GM19395 (cell line): ENCODE measurements at regions not wholly inside any gene's neighbourhood (a gene's known extent, or its start where the extent isn't known, plus 50 kb on each side); places are given as distances from the start of the nearest gene placed in this dataset.
"Not testable (repeated sequence)": the region's sequence is repeated elsewhere in the genome, so short reads cannot be mapped to it uniquely, and the experiment has no call there.

Experiments used
- ATAC-seq: cut with Tn5 transposase; IDR thresholded peaks from one replicate; pipeline ENCODE4 v1.9.1; 2021; ENCODE audit warnings: mild to moderate bottlenecking, moderate library complexity; ENCODE audit not compliant: unreplicated experiment

DNA sequence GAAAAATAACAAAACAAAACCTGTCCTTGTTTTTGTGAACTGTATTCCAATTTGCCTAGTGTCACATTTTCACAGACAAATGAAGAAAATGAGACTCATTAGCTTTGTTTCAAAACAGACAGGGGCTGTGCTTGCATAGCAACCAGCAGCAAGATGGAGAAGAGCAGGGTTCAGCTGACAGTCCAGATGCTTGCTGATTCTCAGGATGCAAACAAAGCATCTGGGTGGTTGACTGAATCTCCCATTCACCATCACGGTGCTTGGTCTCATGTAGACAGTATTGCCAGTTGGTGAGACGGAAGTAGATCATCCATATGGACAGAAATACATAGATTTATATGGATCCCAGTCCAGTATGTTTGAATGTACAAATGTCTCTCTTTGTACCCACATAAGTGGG is 326.8 kb downstream of the CCDC85A start:
- no peak for ATAC-seq

DNA sequence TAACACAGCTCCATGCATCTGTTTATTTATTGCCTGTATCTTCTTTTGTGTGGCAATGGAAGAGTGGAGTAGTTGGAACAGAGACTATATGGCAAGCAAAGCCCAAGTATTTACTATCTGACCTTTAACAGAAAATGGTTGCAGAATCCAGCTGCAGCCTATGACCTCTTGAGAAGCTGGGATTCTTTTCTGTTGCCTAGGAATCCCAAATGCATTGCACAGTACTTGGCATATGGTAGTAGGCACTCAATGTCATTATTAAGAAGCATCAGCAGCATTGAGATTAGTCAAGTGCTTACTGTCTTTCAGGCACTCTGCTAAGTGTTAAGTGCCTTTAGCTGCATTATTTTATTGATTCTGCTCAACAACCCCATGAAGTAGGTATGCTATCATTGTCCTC is 331.6 kb downstream of the CCDC85A start:
- ATAC-seq = no peak

DNA sequence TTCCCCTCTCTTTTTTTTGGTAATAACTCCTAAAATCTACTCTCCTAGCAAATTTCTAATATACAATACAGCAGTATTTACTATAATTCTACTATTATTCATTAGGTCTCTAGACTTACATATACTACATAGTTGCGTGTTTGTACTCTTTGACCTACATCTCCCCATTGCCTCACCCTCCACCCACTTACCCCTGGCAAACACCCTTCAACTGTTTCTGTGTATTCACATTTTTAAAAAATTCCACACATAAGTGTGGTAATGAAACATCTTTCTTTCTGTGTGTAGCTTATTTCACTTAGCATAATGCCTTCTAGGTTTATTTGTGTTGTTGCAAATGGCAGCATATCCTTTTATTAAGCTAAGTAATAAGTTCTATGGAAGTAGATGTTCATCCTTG is 336.0 kb downstream of the CCDC85A start:
- ATAC-seq = no peak

DNA sequence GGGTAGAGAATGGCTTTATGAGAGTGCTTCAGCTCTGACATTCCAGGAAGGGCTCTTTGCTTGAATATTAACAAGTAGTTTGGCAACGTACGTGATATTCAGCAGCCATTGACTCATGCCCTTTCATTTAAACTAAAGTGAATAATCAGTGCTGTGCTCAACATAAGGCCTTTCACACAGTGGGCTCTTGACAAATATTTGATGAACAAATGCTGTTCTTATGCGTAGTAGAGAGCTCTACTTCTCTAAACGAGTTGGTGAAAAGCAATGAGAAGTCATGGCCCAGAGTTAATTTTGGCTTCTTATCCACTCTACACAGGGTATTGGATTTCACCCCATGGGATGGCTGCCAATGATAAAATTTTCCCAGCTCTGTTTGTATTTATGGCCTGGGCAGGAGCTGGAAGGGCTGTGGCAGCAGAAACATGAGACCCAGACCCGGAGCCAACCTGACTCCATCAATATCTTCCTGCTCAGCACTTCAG is 338.9 kb downstream of the CCDC85A start:
- ATAC-seq = no peak

DNA sequence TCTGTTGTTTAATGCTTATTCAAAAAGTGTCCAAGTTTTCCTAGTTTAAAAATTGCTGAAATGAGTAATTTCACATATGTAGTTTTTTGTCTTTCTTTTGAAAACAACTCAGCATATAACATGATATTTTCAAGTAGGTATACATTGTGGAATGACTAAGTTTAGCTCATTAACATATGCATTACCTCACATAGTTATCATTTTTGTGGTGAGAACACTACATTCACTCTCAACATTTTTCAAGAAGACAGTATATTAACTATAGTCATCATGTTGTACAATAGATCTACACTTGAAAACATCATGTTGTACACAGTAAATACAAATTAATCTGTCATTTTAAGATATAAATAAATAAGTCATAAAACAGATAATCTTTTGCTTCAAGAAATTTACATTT is 340.0 kb downstream of the CCDC85A start:
- no peak for ATAC-seq

DNA sequence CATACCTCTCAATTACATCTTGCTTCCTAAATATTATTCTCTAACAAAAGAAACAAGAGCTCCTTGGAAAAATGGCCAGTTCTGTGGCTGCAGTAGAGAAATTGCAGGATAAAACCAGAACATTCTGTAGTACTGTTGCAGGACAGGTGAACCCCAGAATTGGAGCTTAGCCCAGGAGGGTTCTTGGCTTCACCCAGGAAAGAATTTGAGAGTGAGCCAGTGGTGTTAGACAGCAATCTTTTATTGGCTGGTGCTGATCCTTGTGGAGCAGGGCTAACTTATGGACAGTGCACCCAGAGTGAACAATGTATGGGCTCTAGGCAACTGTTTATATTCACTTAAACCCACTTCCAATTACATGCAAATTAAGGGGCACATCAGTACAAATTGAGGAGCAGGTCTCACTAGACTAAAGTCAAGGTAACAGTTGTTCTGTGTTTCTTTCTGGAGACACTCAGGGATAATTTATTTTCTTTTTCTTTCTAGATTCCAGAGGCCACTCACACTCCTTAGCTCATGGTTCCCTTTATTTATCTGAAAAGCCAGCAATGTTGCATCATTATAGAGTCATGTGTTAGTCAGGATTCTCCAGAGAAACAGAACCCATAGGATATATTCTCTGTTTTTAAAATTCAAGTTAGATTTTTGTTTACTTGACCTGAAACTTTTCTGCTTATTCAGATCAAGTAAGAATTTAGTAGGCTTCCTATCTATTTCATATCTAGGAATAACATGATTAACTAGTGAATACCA is 348.1 kb downstream of the CCDC85A start:
- no peak for ATAC-seq

DNA sequence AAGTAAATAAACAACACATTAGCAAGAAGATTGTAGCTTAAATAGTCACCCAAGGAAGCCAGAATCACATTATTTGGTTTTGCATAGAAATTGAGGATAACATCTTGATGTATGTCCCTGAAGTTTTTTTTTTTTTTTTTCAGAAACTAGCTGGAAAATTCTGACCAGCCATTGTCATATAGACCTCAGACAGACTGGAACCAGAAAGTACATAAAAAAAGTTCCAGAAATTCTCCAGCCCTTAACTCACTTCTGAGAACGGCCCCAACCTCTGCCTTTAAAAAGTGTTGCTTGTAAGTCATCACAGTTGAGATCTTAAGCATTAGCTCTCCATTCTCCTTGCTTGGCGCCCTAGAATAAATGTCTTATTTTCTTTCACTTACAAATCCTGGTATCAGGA is 350.5 kb downstream of the CCDC85A start:
- ATAC-seq = no peak

DNA sequence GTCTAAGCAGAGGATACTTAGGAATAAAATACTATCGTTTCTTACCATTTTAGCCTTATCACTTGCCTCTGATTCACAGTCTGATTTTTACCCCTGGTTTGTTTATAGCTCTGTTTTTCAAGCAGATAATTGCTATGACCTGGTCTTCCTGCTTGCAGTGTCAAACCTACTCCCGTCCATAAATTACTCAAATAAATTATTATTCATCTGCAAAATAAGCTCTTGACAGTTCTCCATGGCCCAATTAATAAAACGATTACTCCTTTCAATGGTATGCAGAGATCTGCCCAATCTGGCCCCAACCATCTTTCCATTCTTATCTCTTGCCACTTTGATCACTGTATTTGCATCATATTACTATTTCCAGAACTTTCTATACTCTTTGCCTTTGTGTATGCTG is 354.0 kb downstream of the CCDC85A start:
- ATAC-seq = no peak

DNA sequence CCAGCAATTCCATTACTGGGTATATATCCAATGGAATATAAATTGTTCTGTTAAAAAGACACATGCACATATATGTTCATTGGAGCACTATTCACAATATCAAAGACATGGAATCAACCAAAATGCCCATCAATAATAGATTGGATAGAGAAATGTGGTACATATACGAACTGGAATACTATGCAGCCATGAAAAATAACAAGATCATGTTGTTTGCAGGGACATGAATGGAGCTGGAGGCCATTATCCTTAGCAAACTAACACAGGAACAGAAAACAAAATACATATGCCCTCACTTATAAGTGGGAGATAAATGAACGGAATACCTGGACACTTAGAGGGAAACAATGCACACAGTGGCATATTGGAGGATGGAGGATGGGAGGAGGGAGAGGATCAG is 355.8 kb downstream of the CCDC85A start:
- no peak for ATAC-seq

DNA sequence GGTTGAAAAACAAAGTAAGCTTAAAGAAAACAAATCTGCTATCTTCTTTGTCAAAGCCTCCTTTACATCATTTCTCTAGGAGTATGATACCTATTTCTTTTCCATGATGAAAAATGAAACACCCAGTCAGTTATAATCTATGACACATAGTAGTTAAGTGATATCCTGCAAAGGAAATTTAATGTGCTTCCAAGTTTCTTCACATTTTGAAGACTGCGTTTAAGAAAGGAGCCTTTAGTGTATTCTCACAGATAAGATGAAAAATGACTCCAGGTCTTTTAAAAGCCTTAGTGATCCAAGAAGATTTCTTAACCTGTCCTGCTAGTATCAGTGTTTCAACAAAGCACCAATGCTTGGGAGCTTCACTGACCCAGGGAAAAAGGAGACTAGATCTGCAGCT is 356.7 kb downstream of the CCDC85A start:
- ATAC-seq = no peak

DNA sequence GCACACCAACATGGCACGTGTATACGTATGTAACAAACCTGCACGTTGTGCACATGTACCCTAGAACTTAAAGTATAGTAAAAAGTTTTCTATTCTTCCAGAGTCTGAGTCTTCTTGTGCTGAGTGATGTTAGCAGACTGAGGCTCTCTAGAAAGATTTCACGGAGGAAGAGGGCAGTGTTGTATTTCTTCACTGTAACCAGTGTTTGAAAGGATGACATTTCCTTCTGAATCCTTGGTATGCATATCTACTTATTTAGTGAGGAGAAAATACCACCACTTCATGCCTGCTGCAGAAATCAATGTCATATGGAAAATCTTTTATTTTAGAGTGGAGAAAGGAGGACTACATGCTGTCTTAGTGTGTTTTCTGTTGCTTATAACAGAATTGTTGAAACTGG is 357.1 kb downstream of the CCDC85A start:
- no peak for ATAC-seq

DNA sequence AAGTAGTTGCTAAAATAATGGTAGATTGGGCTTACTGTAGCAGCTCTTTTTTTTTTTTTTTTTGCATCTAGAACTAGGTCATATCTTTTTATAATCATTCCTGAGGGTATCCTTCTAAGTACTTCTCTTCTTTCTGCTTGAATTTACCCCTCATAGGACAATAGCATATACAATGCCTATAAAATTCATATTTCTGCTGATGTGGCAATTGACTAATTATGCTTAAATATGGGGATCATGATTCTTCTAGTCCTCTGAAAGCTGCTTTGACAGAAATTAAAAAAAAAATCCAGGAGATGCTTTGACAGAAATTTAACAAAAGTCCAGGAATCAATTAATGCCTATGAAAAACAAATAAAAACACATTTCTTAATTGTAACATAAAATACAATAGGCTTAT is 358.4 kb downstream of the CCDC85A start:
- no peak for ATAC-seq

DNA sequence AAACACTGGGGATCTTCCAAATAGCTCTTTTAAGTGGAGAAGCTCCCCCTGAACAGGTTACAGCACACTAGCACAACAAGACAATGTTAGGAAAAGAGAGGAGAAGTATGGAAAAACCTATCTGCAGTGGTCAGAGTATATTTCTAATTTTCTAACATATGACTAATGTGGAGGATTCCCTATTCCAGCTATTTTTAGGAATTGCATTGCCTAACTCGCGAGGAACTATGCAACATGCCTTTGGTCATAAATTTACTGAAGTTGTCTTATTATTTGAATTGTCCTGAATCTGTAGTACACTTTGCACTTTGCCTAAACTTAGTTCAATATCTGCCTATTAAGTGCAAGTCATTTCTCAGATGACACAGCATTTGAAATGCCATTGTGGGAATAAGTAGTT is 381.4 kb downstream of the CCDC85A start:
- no peak for ATAC-seq

DNA sequence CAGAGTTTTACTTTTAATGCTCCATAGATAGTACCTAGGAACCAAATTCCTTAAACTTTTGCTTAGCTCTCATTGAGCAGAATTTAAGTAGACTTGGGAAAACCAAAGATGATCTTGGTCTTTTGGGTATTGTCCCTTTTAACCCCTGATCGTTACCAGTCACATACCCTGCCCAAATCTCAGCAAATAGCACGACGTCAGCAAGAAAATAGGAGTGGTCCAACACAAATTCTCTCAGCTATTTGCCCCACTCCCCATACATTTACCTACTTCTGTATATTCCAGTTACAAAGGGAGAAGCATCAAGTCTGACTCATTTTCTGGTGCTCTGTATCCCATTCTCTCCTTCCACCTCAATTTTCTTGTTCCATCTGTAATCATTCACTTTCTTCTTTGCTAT is 387.3 kb downstream of the CCDC85A start:
- ATAC-seq = no peak

DNA sequence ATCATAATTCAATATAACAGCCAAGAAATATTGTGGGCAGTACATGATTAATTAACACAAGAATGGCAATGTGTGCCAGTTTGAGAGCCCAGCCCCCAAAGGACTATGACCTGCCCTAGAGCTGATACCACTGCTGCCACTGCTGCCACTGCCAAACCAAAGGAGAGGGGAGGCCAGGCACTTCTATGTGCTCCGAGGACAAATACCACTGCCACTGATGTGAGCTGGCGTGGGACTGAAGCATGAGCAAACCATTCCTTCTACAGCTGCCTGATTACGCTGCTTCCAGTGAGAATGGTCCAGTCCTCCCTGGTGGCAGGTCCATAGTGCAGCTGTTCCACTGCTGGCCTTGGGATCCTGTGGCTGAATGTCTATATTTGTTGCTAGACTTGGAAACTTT is 392.2 kb downstream of the CCDC85A start:
- ATAC-seq = no peak

DNA sequence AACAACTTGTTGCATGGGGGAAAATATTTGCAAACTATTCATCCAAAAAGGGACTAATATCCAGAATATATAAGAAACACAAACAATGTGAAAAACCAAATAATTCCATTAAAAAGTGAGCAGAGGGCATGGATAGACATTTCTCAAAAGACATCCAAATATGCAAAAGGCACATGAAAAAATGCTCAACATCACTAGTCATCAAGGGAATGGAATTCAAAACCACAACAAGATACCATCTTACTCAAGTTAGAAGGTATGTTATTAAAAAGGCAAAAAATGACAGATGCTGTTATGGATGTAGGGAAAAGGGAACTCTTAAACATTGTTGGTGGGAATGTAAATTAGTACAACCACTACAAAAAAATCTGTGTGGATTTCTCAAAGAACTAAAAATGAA is 396.5 kb downstream of the CCDC85A start:
- no peak for ATAC-seq

DNA sequence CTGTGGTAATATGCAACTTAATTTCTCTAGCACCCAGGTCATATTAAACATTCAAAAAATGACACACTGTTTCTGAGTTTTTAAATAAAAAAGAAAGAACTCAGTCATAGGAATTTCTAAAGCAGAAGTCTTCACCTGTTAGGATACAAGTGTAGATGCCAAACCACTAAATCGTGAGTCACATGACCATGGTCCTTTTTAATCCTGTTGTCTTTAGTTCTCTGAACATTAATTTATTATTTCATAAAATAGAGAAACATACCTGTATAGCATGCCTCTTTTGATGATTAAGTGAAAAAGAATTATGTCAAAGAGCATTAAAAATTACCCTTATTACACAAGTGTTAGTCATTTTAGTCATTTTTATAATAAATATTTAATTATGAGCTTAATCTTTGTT is 398.8 kb downstream of the CCDC85A start:
- ATAC-seq = no peak

DNA sequence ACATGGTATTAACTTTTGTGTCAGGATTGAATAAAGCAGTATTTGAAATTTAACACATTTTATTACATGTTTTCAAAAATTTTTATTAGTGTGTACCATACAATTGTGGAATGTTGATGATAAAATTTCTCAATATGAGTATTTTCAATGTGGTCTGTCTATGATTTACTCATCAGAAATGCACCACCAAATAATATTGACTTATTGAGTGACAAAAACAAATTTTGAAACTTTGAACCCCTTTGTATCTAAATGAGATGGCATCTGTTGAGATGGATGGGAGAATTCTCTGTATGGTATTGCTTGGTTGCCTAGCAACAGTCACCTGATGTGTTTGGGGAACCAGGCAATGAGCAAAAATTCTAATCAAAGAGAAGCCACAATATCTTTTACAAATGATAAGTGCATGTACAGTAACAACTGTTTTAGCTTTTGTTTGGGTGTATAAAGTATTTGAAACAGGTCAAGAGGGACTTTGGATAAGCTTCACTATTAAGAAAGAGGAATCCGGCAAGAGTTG is 400.1 kb downstream of the CCDC85A start:
- ATAC-seq = no peak

DNA sequence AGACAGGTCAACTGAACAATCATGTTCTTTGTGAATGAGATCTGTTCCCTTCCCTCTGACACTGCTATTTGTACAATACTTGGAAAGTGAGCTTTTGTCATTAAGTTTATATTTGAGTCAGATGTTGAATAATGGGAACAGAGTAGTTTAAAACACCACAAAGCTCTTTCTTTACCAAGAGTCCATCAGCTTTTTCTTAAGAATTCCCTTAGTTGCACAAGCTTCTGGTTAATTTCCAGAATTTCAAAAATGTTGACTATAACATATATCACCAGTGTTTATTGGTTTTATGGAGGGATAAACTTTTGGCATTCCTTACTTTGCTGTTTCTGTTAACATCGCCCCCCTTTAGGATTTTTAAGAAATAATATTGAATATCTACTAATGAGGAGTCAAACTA is 403.7 kb downstream of the CCDC85A start:
- no peak for ATAC-seq

DNA sequence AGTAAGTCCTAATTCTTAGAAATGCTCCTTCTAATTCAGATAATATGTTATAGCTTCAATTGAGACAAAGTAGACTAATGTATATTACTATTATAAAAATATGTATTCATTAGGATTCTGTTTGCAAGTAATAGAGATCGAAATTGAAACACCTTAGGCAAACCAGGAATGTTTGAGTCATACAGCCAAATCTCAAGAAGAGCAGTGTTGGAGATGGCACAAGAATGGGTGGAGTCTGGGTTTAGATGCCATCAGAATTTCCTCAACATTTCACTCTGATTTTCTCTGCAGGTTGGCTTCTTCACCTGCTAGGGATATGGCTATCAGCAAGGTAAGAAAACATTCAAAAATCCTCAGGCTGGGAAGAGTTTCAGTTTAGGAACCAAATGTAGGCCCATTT is 405.4 kb downstream of the CCDC85A start:
- no peak for ATAC-seq

DNA sequence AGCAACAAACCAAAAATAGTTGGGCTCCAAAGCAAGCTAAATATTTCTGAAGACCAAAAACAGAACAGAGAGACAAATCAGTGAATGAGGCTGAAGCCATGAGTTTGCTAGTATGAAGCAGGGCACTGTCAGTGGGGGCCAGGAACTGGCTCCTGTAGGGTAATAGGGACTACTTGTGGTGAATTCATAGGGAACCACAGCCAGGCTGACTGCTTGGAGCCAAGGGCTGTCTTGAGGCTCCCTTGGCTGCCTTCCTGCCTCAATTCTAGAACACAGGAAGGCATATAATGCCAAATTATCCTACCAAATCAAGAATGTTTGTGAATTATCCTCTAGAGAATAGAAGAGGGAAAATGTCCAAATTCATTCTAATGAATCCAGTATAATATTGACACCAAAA is 406.0 kb downstream of the CCDC85A start:
- ATAC-seq = no peak

DNA sequence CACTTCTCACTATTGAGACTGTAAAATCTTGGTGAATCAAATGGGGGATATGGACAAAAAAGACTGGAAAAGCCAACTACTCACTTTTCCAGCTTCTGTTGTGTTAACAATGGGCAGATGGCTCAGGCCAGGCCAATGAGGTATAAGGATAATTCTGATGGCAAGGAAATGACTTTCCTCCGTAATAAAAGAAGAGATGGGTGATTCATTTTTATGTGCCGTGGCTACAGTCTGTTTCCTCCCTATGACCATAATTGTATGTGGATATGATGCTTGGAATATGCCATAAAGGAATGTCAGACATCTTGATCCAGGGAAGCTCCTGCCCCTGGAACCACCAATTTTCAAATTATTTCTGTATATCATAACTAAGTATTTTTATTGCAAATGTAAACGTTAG is 406.8 kb downstream of the CCDC85A start:
- no peak for ATAC-seq

DNA sequence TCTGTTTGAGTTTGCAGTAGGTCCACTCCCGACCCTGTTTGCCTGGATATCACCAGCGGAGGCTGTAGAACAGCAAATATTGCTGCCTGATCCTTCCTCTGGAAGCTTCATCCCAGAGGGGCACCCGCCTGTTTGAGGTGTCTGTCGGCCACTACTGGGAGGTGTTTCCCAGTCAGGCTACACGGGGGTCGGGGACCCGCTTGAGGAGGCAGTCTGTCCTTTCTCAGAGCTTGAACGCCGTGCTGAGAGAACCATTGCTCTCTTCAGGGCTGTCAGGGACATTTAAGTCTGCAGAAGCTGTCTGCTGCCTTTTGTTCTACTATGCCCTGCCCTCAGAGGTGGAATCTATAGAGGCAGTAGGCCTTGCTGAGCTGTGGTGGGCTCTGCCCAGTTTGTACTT is 422.3 kb downstream of the CCDC85A start:
- ATAC-seq = not testable (repeated sequence)
